ENCODE measurements at regions not wholly inside any gene's neighbourhood (a gene's known extent, or its start where the extent isn't known, plus 50 kb on each side); places are given as distances from the start of the nearest gene placed in this dataset.

DNA sequence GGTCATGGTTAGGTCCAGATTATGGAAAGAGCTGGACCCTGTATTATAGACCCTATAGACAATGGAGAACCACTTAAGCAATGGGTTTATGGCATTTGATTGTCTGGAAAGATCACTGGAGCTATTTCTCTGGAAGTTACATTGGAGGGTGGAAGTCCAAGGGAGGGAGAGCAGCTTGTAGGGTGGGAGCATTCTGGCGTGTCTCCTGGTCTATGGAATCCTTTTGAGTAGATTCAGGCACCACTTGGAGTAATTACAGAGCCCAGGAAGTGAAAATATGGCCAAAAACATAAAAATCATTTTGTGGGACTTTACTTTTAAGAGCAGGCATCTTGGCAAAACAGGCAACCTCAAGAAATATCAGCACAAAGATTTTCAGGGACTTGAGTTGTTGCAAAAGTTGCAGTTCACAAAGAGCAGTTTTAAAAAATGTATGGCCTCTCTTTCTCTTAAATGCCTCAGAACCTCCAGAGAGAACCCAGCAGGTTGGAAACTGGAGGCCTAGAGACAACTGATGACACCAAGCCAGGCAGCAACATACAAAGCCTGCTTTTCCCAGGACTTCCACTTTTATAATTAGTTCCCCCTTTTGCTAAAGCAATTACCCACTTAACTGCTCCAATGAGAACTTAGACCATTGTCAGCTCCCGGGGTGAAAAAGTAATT is 331.0 kb downstream of the MYCN start:
- TF ChIP-seq ZNF274 (IDR thresholded peaks at IDR 0.05; ENCODE audit: low read depth, low read length), result no peak
- no peak for TF ChIP-seq YY1 (IDR thresholded peaks at IDR 0.05; ENCODE audit: insufficient read depth, insufficient read length)
